ENCODE measurements at regions not wholly inside any gene's neighbourhood (a gene's known extent, or its start where the extent isn't known, plus 50 kb on each side); places are given as distances from the start of the nearest gene placed in this dataset.

DNA sequence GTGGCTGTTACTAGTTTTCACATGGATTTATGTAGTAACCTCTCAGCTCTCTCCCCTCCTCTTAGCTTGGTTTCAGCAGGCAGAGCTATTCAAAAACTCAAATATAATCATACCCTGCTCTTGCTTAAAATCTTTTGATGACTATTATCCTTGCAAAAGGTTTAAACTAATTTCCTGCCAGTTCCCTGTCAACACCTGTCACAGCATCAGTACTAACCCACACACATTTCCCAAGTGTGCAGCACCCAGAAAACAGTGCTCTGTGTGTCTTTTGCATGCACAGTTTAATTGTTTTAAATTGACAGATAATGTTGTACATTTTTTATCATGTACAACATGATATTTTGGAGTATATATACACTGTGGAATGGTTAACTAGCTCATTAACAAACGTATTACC lies 202.0 kb downstream of the PAPSS1 start (continued):
- TF ChIP-seq CHD2 (IDR thresholded peaks at IDR 0.05; ENCODE audit: low read depth, low read length): no peak
- no peak for TF ChIP-seq SIX5 (IDR thresholded peaks at IDR 0.05; ENCODE audit: borderline replicate concordance in 1 of 2, insufficient read depth in 1 of 2, low read depth in 1 of 2, low read length in 2 of 2)
- TF ChIP-seq PHF8 (IDR thresholded peaks at IDR 0.05; ENCODE audit: borderline replicate concordance, low read length): no peak
- TF ChIP-seq ZNF589 (CRISPR knock-in tag; IDR thresholded peaks at IDR 0.05; ENCODE audit: low read depth): no peak
- TF ChIP-seq, protein P1, sequence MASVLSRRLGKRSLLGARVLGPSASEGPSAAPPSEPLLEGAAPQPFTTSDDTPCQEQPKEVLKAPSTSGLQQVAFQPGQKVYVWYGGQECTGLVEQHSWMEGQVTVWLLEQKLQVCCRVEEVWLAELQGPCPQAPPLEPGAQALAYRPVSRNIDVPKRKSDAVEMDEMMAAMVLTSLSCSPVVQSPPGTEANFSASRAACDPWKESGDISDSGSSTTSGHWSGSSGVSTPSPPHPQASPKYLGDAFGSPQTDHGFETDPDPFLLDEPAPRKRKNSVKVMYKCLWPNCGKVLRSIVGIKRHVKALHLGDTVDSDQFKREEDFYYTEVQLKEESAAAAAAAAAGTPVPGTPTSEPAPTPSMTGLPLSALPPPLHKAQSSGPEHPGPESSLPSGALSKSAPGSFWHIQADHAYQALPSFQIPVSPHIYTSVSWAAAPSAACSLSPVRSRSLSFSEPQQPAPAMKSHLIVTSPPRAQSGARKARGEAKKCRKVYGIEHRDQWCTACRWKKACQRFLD (CRISPR knock-in tag; IDR thresholded peaks at IDR 0.05): no peak
- TF ChIP-seq HDAC2 (IDR thresholded peaks at IDR 0.05): no peak
- TF ChIP-seq XRCC3 (IDR thresholded peaks at IDR 0.05): no peak

DNA sequence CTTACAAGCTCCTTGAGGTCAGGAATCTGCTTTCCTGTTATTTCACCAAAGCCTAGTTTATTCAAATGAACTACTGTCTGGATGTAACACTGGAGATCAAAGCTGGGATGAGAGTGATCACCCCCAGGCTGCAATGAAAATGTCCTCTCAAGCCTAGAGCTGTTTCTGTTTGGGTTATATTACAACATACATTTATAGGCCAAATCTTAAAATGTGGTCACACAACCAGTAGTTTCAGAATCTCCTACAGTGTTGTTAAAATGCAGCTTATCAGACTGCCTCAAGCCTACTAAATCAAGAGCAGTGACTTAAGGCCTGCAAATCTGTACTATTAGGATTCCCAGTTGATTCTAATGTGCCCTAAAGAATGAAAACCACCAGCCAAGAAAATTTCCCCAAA lies 207.5 kb downstream of the PAPSS1 start:
- ATAC-seq: no peak
- Histone ChIP-seq H2AFZ (ENCODE audit: low read depth, low read length) (no peak overlapping the region), H4K20me1 (replicated peaks; ENCODE audit: control insufficient read depth, insufficient read depth, low read length) (no peaks in the 10 kb centered on the region), H3K4me2 (ENCODE audit: insufficient read depth, low read length) (no peak overlapping the region), H3K9me3 (replicated peaks; ENCODE audit: control insufficient read depth, insufficient read depth, low read depth, low read length) (no peaks in the 10 kb centered on the region), H3K79me2 (ENCODE audit: control insufficient read depth, insufficient read depth, low read length) (no peaks in the 10 kb centered on the region), H3K4me1 (replicated peaks in 1 of 2; ENCODE audit: control insufficient read depth in 2 of 2, insufficient read depth in 2 of 2, low read length in 2 of 2) (no peaks in the 10 kb centered on the region), H3K9me1 (ENCODE audit: control insufficient read depth, insufficient read depth, low read length) (no peaks in the 10 kb centered on the region), H3K27ac (ENCODE audit: extremely low read depth, low read depth, low read length) (no peak overlapping the region), H3K27me3 (ENCODE audit: control insufficient read depth in 2 of 2, insufficient read depth in 2 of 2, low read length in 2 of 2) (no peaks in the 10 kb centered on the region), H3K4me3 (no peak overlapping the region), H3K36me3 (ENCODE audit: control insufficient read depth, insufficient read depth, low read length) (no peaks in the 10 kb centered on the region), H3K9ac (ENCODE audit: insufficient read depth in 1 of 2, low read depth in 2 of 2, low read length in 2 of 2) (no peak overlapping the region)
- intact Hi-C loops (cut with micrococcal nuclease) (no loop called here), in situ Hi-C loops (cut with MboI) (no loop called here)
- BruUV-seq (replicated peaks): no TSS peak
- POLR2A ChIA-PET: no interaction called here
- no peak for FAIRE-seq
- DNase-seq (ENCODE audit: extremely low read depth in 1 of 4, low spot score in 3 of 4): no peak
- CTCF ChIA-PET (ENCODE audit: low intra/inter-chr PET ratio): no interaction called here
- TF ChIP-seq, protein P2, sequence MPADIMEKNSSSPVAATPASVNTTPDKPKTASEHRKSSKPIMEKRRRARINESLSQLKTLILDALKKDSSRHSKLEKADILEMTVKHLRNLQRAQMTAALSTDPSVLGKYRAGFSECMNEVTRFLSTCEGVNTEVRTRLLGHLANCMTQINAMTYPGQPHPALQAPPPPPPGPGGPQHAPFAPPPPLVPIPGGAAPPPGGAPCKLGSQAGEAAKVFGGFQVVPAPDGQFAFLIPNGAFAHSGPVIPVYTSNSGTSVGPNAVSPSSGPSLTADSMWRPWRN (IDR thresholded peaks at IDR 0.05; ENCODE audit: low read depth): no peak
- no peak for TF ChIP-seq HDAC8 (tag; IDR thresholded peaks at IDR 0.05)
- TF ChIP-seq TAF7 (tag; IDR thresholded peaks at IDR 0.05): no peak
- TF ChIP-seq NEUROD1 (IDR thresholded peaks at IDR 0.05; ENCODE audit: borderline replicate concordance, low read depth, low read length, partially characterized antibody): no peak
- no peak for TF ChIP-seq MYBL2 (IDR thresholded peaks at IDR 0.05; ENCODE audit: low read depth)
- TF ChIP-seq MYBL2 (CRISPR knock-in tag; IDR thresholded peaks at IDR 0.05; ENCODE audit: borderline replicate concordance): no peak
- TF ChIP-seq NFE2L1 (tag; IDR thresholded peaks at IDR 0.05; ENCODE audit: borderline replicate concordance, low read depth): no peak
- TF ChIP-seq, protein P3, sequence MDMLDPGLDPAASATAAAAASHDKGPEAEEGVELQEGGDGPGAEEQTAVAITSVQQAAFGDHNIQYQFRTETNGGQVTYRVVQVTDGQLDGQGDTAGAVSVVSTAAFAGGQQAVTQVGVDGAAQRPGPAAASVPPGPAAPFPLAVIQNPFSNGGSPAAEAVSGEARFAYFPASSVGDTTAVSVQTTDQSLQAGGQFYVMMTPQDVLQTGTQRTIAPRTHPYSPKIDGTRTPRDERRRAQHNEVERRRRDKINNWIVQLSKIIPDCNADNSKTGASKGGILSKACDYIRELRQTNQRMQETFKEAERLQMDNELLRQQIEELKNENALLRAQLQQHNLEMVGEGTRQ (CRISPR knock-in tag; IDR thresholded peaks at IDR 0.05): no peak
- TF ChIP-seq, protein P4, sequence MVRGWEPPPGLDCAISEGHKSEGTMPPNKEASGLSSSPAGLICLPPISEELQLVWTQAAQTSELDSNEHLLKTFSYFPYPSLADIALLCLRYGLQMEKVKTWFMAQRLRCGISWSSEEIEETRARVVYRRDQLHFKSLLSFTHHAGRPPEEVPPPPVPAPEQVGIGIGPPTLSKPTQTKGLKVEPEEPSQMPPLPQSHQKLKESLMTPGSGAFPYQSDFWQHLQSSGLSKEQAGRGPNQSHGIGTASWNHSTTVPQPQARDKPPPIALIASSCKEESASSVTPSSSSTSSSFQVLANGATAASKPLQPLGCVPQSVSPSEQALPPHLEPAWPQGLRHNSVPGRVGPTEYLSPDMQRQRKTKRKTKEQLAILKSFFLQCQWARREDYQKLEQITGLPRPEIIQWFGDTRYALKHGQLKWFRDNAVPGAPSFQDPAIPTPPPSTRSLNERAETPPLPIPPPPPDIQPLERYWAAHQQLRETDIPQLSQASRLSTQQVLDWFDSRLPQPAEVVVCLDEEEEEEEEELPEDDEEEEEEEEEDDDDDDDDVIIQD (CRISPR knock-in tag; IDR thresholded peaks at IDR 0.05): no peak
- no peak for TF ChIP-seq PHB2 (IDR thresholded peaks at IDR 0.05; ENCODE audit: low read depth)
- TF ChIP-seq RFX5 (IDR thresholded peaks at IDR 0.05; ENCODE audit: low read depth, low read length): no peak

Measured in K562 (cell line).